HG03378 (cell line): ENCODE measurements at regions not wholly inside any gene's neighbourhood (a gene's known extent, or its start where the extent isn't known, plus 50 kb on each side); places are given as distances from the start of the nearest gene placed in this dataset.

Experiments
- ATAC-seq: cut with Tn5 transposase; IDR thresholded peaks from one replicate; pipeline ENCODE4 v1.9.1; 2021; ENCODE audit warnings: mild to moderate bottlenecking, moderate library complexity; ENCODE audit not compliant: unreplicated experiment

DNA sequence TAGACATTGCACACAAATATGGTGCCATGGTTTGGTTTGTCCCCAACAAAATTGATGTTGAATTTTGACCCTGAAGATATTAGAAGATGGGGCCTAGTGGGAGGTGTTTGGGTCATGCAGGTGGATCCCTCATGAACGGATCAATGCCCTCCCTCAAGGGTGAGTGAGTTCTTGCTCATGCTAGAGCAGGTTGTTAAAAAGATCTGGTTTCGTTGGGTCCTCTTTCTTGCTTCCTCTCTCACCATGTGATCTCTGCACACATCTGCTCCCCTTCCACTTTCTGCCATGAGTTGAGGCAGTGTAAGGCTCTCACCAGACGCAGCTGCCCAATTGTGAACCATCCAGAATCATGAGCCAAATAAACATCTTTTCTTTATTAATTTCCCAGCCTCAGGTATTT lies 87.8 kb upstream of the MDFIC2 start:
- ATAC-seq, result no peak

DNA sequence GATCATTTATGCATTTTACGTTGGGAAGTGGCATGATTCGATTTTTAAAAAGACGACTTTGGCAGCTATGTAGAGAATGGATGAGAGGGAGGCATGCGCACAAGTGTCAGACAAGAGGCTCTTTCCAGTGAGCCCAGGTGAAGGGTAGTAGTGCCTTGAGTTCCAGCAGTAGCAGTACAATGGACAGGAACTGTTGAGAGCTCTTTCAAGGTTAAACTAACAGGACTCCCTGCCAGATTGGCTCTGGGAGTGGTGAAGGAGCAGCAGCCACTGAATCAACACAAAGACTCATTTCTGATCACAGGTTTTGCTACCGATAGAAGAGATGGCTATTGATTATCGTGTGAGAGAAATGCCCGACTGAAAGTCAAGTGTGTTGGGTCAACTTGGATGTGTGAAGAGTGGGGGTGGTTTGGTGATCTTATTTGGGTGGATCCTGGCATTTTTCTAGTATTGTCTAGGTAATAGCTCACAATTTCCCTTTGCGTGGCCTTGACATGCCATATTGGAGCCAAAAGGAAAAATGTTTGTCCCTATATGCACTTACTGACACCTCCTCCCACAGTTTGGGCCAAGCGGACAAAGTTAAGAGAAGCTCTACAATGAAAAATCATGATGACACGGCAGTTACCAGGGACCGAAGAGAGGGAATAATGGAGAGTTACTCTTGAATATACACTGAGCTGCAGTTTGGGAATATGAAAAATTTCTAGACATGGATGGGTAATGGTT lies 81.6 kb upstream of the MDFIC2 start:
- ATAC-seq, result no peak

GRCh38 chr3:70392227-70392626 lies 79.8 kb upstream of the MDFIC2 start:
- no peak for ATAC-seq

- ATAC-seq, result no peak
Measured at GRCh38 chr3:70387889-70388288, 75.5 kb upstream of the MDFIC2 start.

GRCh38 chr3:70386846-70387245 lies 74.4 kb upstream of the MDFIC2 start:
- no peak for ATAC-seq

GRCh38 chr3:70386043-70386442 lies 73.6 kb upstream of the MDFIC2 start:
- no peak for ATAC-seq

GRCh38 chr3:70383360-70383831 lies 71.0 kb upstream of the MDFIC2 start:
- peak; percentile 96 for ATAC-seq

- no peak for ATAC-seq
Measured at GRCh38 chr3:70374179-70374578, 61.7 kb upstream of the MDFIC2 start.
